ENCODE measurements at regions not wholly inside any gene's neighbourhood (a gene's known extent, or its start where the extent isn't known, plus 50 kb on each side); places are given as distances from the start of the nearest gene placed in this dataset.

GRCh38 chr2:234309431-234309830 is 187.4 kb downstream of the ARL4C start:
- H3K27ac ChIP-seq = peak overlapping the region in 1 of 2 donors; percentile 45
- TF ChIP-seq CTCF (IDR thresholded peaks at IDR 0.05) = no peak
- DNase-seq (ENCODE audit: low spot score) = no peak
- no peak overlapping the region for H3K4me3 ChIP-seq

- DNase-seq (ENCODE audit: low spot score) = no peak
- H3K27ac ChIP-seq = peak overlapping the region in 1 of 2 donors; percentile 45
- no peak overlapping the region for H3K4me3 ChIP-seq
- no peak for TF ChIP-seq CTCF (IDR thresholded peaks at IDR 0.05)
These were observed 188.1 kb downstream of the ARL4C start for GRCh38 chr2:234308813-234309195.

GRCh38 chr2:234308073-234308812 is 188.6 kb downstream of the ARL4C start:
- no peak for TF ChIP-seq CTCF (IDR thresholded peaks at IDR 0.05)
- DNase-seq (ENCODE audit: low spot score) = no peak

GRCh38 chr2:234307322-234307961 is 189.4 kb downstream of the ARL4C start:
- Histone ChIP-seq H3K27ac (peak overlapping the region in 1 of 2 donors; percentile 45), H3K4me3 (no peak overlapping the region)
- TF ChIP-seq CTCF (IDR thresholded peaks at IDR 0.05) = no peak
- DNase-seq (ENCODE audit: low spot score) = no peak

More at GRCh38 chr2:234308073-234308812, 188.6 kb downstream of the ARL4C start:
- peak overlapping the region in 1 of 2 donors; percentile 45 for H3K27ac ChIP-seq
- H3K4me3 ChIP-seq = no peak overlapping the region

- no peak overlapping the region for H3K27ac ChIP-seq
- no peak for DNase-seq (ENCODE audit: low spot score)
- TF ChIP-seq CTCF (IDR thresholded peaks at IDR 0.05) = no peak
These were observed 190.3 kb downstream of the ARL4C start for GRCh38 chr2:234306426-234307173.

GRCh38 chr2:234305846-234306245 is 191.0 kb downstream of the ARL4C start:
- H3K27ac ChIP-seq = no peak overlapping the region
- H3K4me3 ChIP-seq = no peak overlapping the region
- no peak for DNase-seq (ENCODE audit: low spot score)
- TF ChIP-seq CTCF (IDR thresholded peaks at IDR 0.05) = no peak

More at GRCh38 chr2:234306426-234307173, 190.3 kb downstream of the ARL4C start:
- no peak overlapping the region for H3K4me3 ChIP-seq
